ENCODE measurements at regions not wholly inside any gene's neighbourhood (a gene's known extent, or its start where the extent isn't known, plus 50 kb on each side); places are given as distances from the start of the nearest gene placed in this dataset.

DNA sequence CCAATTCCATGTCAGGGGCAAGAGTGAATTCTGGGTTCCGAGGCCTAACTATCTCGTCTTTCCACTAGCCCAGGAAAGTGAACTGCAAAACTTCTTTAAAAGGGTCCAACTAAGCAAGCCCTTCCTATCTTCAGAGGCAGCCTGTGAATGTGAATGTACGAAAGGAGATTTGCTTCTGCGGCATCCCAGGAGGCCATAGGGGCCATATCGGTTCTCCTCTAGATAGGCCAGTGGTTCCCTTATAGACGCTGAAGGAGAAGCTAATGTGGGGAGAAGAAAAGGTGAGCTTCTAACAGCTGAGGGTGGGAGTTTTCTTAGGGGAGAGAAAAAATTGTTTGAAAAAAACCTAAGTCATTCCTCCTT is 128.0 kb upstream of the C1orf174 start:
- Mint-ChIP-seq H3K9me3 (ENCODE audit: unreplicated experiment) (peaks cover 30% of the 10 kb centered on the region), H3K27ac (ENCODE audit: low read depth, unreplicated experiment) (no peak overlapping the region), H3K4me1 (ENCODE audit: insufficient read depth, unreplicated experiment) (no peaks in the 10 kb centered on the region), H3K27me3 (ENCODE audit: insufficient read depth, unreplicated experiment) (no peaks in the 10 kb centered on the region), H3K4me3 (ENCODE audit: unreplicated experiment) (no peak overlapping the region), H3K36me3 (ENCODE audit: insufficient read depth, unreplicated experiment) (no peaks in the 10 kb centered on the region)
- intact Hi-C loops (cut with micrococcal nuclease): no loop called here
- TF ChIP-seq, protein P1, sequence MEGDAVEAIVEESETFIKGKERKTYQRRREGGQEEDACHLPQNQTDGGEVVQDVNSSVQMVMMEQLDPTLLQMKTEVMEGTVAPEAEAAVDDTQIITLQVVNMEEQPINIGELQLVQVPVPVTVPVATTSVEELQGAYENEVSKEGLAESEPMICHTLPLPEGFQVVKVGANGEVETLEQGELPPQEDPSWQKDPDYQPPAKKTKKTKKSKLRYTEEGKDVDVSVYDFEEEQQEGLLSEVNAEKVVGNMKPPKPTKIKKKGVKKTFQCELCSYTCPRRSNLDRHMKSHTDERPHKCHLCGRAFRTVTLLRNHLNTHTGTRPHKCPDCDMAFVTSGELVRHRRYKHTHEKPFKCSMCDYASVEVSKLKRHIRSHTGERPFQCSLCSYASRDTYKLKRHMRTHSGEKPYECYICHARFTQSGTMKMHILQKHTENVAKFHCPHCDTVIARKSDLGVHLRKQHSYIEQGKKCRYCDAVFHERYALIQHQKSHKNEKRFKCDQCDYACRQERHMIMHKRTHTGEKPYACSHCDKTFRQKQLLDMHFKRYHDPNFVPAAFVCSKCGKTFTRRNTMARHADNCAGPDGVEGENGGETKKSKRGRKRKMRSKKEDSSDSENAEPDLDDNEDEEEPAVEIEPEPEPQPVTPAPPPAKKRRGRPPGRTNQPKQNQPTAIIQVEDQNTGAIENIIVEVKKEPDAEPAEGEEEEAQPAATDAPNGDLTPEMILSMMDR (IDR thresholded peaks at IDR 0.05; ENCODE audit: unreplicated experiment): no peak
- DNase-seq (ENCODE audit: unreplicated experiment): no peak
- CTCF ChIA-PET: no interaction called here
- POLR2A ChIA-PET: no interaction called here
- no TSS peak for BruUV-seq (replicated peaks)

DNA sequence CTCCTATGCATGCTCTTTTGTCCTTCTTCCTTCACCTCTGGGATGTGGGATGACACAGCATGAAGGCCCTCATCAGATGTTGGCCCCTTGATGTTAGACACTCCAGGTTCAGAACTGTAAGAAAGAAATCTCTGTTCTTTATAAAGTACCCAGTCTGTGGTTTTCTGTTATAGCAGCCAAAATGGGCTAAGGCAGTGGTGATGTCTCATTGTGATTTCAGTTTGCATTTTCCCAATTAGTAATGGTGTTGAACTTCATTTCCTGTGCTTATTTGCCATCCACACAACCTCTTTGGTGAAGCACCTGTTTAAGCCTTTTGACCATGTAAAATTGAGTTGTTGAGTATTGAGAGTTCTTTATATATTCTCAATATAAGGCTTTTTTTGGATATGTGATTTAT is 129.3 kb upstream of the C1orf174 start:
- no TSS peak for BruUV-seq (replicated peaks)
- ChIA-PET POLR2A (no interaction called here), CTCF (no interaction called here)
- TF ChIP-seq, protein P1 (IDR thresholded peaks at IDR 0.05; ENCODE audit: unreplicated experiment): no peak
- H3K9me3 Mint-ChIP-seq (ENCODE audit: unreplicated experiment): peaks cover 30% of the 10 kb centered on the region
- no peak for DNase-seq (ENCODE audit: unreplicated experiment)
- intact Hi-C loops (cut with micrococcal nuclease): no loop called here
- H3K4me1 Mint-ChIP-seq (ENCODE audit: insufficient read depth, unreplicated experiment): no peaks in the 10 kb centered on the region
- H3K27me3 Mint-ChIP-seq (ENCODE audit: insufficient read depth, unreplicated experiment): no peaks in the 10 kb centered on the region
- H3K36me3 Mint-ChIP-seq (ENCODE audit: insufficient read depth, unreplicated experiment): no peaks in the 10 kb centered on the region
- H3K4me3 Mint-ChIP-seq (ENCODE audit: unreplicated experiment): no peak overlapping the region
- H3K27ac Mint-ChIP-seq (ENCODE audit: low read depth, unreplicated experiment): no peak overlapping the region

DNA sequence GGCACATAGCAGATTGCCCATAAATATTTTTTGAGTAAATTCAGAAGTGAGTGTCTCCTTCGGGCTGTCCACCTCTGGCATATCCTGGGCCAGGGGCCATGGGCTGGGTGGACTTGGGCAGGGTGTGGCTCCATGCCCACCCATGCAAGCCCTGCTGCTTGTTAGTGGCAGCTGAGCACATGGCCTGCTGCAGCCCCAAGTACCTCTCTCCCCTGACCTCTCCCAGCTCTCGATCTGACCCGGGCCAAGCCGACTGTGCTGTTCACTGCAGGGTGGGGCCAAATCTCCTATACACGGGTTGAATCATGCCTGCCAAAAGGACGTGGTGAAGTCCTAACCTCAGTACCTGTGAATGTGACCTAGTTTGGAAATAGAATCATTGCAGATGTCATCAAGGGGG is 132.5 kb upstream of the C1orf174 start:
- intact Hi-C loops (cut with micrococcal nuclease): no loop called here
- no TSS peak for BruUV-seq (replicated peaks)
- no peaks in the 10 kb centered on the region for H3K36me3 Mint-ChIP-seq (ENCODE audit: insufficient read depth, unreplicated experiment)
- no peaks in the 10 kb centered on the region for H3K4me1 Mint-ChIP-seq (ENCODE audit: insufficient read depth, unreplicated experiment)
- TF ChIP-seq, protein P1 (IDR thresholded peaks at IDR 0.05; ENCODE audit: unreplicated experiment): no peak
- no peaks in the 10 kb centered on the region for H3K27me3 Mint-ChIP-seq (ENCODE audit: insufficient read depth, unreplicated experiment)
- no peak overlapping the region for H3K27ac Mint-ChIP-seq (ENCODE audit: low read depth, unreplicated experiment)
- ChIA-PET POLR2A (no interaction called here), CTCF (no interaction called here)
- H3K4me3 Mint-ChIP-seq (ENCODE audit: unreplicated experiment): no peak overlapping the region
- no peak for DNase-seq (ENCODE audit: unreplicated experiment)
- H3K9me3 Mint-ChIP-seq (ENCODE audit: unreplicated experiment): peaks cover 13% of the 10 kb centered on the region

DNA sequence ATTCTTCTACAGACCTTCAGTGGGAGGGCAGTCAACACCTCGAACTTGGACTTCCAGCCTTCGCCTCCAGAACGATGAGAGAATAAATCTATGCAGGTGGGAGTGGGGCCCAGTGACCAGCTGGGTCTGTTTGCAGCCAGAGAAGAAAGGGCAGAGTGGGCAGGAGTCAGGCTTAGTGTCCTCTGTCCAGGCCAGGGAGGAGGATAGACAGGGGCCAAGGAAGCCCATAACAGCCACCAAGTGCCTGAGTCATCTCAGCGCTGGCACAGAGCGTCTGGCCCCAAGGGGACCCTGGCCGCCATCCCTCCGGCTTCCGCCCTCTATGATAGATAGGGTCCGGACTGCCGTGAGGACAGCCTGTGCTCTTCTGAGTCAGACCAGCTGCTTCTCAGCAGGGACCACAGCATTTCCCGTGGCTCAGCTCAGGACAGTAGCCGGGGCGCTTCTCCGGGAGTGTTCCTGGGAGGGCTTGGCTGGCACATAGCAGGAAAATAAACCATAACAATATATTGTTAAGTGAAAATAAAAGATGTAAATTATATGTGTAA is 133.1 kb upstream of the C1orf174 start:
- no peaks in the 10 kb centered on the region for H3K4me1 Mint-ChIP-seq (ENCODE audit: insufficient read depth, unreplicated experiment)
- H3K4me3 Mint-ChIP-seq (ENCODE audit: unreplicated experiment): no peak overlapping the region
- no peaks in the 10 kb centered on the region for H3K36me3 Mint-ChIP-seq (ENCODE audit: insufficient read depth, unreplicated experiment)
- no peak for DNase-seq (ENCODE audit: unreplicated experiment)
- ChIA-PET POLR2A (no interaction called here), CTCF (no interaction called here)
- H3K9me3 Mint-ChIP-seq (ENCODE audit: unreplicated experiment): peaks cover 13% of the 10 kb centered on the region
- no peaks in the 10 kb centered on the region for H3K27me3 Mint-ChIP-seq (ENCODE audit: insufficient read depth, unreplicated experiment)
- BruUV-seq (replicated peaks): no TSS peak
- H3K27ac Mint-ChIP-seq (ENCODE audit: low read depth, unreplicated experiment): no peak overlapping the region
- TF ChIP-seq, protein P1 (IDR thresholded peaks at IDR 0.05; ENCODE audit: unreplicated experiment): no peak
- intact Hi-C loops (cut with micrococcal nuclease): no loop called here

All from MCF 10A (cell line).